ENCODE measurements at regions not wholly inside any gene's neighbourhood (a gene's known extent, or its start where the extent isn't known, plus 50 kb on each side); places are given as distances from the start of the nearest gene placed in this dataset.

DNA sequence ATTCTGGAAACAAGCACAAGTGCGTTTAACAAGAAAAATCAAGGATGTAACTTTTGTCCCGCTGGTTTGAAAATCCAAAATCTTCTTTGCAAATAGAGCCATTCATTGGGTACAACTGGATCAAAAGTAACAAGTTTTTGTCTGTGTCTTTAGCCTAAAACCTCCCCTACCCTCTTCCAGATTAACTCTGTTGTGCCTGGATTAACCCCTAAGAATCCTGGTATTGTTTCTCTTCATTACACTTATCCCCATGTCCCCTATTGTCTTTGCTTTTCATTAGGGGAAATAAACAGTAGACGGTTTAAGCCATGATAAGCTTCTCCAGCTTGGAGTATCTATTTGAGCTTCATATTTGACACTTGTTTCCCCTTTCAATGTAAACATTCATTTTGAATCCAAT is 242.1 kb upstream of the ARGLU1 start:
- TF ChIP-seq, protein P1, sequence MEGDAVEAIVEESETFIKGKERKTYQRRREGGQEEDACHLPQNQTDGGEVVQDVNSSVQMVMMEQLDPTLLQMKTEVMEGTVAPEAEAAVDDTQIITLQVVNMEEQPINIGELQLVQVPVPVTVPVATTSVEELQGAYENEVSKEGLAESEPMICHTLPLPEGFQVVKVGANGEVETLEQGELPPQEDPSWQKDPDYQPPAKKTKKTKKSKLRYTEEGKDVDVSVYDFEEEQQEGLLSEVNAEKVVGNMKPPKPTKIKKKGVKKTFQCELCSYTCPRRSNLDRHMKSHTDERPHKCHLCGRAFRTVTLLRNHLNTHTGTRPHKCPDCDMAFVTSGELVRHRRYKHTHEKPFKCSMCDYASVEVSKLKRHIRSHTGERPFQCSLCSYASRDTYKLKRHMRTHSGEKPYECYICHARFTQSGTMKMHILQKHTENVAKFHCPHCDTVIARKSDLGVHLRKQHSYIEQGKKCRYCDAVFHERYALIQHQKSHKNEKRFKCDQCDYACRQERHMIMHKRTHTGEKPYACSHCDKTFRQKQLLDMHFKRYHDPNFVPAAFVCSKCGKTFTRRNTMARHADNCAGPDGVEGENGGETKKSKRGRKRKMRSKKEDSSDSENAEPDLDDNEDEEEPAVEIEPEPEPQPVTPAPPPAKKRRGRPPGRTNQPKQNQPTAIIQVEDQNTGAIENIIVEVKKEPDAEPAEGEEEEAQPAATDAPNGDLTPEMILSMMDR (IDR thresholded peaks at IDR 0.05) = no peak
- TF ChIP-seq POLR2A (IDR thresholded peaks at IDR 0.05) = no peak
